ENCODE measurements at regions not wholly inside any gene's neighbourhood (a gene's known extent, or its start where the extent isn't known, plus 50 kb on each side); places are given as distances from the start of the nearest gene placed in this dataset.
A peak's percentile ranks its signal among the peaks of the same experiment; 100 is the strongest.

DNA sequence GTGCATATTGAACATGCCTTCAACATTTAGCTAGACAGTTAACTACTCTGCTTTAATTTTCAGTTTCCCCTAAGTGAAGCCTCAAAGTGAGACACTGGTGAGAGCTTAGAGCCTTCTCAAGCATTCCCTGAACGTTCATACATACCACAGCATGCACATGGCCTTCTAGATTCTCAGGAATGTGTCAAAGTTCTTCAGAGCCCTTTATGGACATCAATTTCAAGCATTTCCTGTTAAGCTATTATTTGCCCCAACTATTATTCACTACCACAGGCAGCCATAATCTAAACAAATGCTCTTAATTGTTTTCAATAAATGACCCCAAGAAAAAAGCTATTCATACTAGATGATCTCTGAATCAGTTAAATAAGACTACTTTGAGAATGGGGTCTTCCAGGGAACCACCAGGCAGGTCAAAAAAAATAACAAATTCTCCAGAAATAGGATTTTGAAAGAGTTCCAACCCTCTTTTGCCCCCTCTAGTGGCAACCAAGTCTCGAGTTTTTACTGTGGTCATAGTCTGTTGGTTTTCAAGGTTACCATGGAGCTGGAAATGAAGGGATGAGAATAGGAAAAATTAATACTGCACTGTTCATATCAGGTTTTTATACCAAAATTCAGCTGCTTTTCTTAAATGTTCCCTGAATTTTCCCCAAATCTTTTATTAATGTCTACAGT lies 235.4 kb downstream of the RAB28 start:
- peak; percentile 55 for DNase-seq

DNA sequence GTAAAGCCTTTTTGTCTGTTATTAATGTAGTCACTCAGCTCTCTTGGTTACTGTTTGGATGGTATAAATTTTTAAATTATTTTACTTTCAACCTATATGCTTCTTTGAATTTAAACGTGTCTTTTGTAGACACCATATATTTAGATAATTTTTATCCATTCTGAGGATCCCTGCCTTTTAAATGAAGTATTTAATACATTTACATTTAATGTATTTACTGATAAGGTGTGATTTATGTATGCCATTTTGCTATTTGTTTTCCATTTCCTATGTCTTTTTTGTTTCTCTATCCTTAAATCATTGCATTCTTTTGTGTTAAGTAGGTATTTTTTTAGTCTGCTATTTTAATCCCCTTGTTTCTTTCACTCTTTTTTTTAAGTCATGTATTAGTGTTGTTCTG lies 238.0 kb downstream of the RAB28 start:
- DNase-seq: no peak

GRCh38 chr4:13244444-13244843 lies 239.7 kb downstream of the RAB28 start:
- no peak for DNase-seq

DNA sequence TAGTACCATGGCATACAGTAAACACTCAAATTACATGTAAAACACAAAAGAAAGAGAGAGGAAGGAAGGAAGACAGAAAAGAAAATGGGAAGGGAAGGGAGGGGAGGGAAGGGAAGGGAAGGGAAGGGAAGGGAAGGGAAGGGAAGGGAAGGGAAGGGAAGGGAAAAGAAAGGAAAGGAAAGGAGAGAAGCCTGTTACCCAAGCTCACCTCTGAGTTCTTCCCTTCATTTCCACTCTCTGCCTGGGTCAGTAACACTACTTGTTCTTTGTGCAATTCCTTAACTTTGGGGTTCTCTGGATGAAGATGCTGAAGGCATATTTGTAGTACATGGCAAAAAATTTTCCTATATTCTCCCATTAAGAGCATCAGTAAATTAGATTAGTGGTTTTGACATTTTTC lies 241.0 kb downstream of the RAB28 start:
- DNase-seq: no peak

DNA sequence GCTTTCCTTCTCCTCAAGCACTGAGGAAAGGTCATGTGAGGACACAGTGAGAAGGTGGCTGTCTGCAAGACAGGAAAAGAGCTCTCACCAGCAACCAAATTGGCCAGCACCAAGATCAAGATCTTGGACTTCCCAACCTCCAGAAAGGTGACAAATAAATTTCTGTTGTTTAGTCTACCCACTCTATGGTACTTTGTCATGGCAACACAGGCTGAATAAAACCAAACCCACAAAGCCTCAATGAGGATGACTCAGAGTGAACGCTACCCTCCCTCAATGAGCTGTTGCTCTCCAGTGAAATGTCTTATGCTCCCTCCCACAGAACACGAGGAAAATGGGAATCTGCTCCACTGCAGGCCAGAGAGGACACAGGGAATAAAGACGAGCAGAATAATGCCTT lies 244.1 kb downstream of the RAB28 start:
- peak; percentile 52 for DNase-seq

GRCh38 chr4:13238936-13239335 lies 245.2 kb downstream of the RAB28 start:
- peak; percentile 21 for DNase-seq

DNA sequence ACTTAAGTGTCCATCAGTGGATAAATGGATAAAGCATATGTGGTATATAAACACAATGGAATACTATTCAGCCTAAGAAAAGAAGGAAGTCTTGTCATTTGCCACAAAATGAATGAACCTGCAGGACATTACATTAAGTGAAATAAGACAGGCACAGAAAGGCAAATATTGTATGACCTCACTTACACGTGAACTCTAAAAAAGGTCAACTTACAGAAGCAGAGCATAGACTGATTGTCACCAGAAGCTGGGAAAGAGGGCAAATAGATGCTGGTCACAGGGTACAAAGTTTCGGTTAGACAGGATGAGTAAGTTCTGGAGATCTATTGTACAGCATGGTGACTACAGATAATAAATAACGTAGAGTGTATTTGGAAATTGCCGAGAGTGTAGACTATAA lies 247.7 kb downstream of the RAB28 start:
- no peak for DNase-seq

GRCh38 chr4:13233755-13234154 lies 250.4 kb downstream of the RAB28 start:
- DNase-seq: no peak

GRCh38 chr4:13219971-13220370 lies 264.2 kb downstream of the RAB28 start:
- DNase-seq: no peak

GRCh38 chr4:13218326-13218958 lies 265.7 kb downstream of the RAB28 start:
- DNase-seq: no peak

DNA sequence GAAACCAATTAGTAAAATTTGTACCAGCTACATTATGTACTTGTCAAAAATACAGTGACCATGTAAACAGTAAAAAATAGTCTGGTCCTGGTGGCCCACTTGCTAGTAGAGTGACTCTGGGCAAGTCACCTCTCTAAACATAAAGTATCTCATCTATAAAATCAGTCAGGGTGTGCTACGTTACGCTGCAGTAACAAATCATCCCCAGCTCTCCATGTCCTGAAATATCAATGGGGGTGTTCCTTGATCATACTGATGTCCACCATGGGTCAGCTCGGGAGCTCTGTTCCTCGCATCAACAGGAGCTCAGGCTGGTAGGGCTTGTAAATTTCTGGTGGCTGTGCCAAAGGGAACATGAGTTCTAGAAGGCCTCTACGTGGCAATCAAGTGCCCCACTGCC lies 268.6 kb downstream of the RAB28 start:
- no peak for DNase-seq

- no peak for DNase-seq
Measured at GRCh38 chr4:13212936-13213335, 271.2 kb downstream of the RAB28 start.

GRCh38 chr4:13209600-13209999 lies 274.5 kb downstream of the RAB28 start:
- no peak for DNase-seq

- peak; percentile 27 for DNase-seq
Measured at GRCh38 chr4:13208558-13209193, 275.5 kb downstream of the RAB28 start.

DNA sequence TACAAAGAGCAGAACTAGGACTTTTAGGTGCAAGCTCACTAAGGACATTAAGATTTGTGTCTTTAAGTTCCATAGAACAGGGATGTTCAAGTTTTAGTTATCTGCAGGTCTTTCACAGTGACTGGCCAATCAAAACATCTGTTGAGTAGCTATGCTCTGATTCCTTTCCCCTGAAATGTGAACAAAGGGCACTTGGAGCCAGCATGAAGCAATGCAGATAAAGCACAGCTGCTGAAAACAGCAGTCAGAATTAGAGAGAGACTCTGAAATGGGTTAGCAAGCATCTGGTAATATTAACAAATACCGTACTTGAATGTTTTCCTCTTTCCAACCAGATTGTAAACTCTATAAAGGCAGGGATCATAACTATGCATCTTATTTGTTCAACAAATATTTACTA lies 276.9 kb downstream of the RAB28 start:
- DNase-seq: no peak

DNA sequence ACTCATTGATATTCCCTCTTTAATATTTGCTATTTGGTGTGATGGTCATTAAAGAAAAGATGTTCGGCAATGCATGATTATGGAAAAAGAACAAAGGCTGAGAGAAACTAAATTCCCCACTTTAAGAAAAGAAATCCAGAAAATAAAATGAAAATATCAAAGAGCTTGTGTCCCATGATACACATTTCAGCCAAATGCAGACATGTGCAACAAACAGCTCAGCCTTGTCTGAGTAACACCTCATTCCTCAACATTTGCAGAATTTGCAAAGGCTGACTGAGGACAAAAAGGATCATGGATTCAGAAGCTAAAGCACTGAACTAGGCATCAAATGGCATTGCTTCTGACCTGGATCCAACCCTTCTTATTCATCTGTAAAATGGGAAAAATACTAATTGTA lies 281.0 kb downstream of the RAB28 start:
- DNase-seq: no peak

- no peak for DNase-seq
Measured at GRCh38 chr4:13202701-13203100, 281.4 kb downstream of the RAB28 start.

DNA sequence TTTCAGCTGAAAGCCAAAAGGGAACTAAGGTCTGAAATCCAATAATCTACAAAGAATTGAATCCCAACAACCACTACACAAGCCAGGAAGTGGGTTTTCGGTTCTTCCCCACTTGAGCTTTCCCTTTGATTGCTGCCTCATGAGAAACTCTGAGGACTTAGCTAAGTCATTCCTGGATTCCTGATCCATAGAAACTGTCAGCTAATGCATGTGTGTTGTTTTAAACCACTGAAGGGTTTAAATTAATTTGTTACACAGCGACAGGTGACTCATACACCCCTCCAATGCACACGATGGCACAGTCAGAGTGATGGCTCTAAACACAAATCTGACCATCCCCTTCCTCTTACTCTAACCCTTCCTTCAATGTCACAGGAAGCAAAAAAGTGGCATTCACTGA lies 282.9 kb downstream of the RAB28 start:
- DNase-seq: no peak

GRCh38 chr4:13196721-13197120 lies 287.4 kb downstream of the RAB28 start:
- no peak for DNase-seq

GRCh38 chr4:13193662-13194061 lies 290.5 kb downstream of the RAB28 start:
- no peak for DNase-seq

- no peak for DNase-seq
Measured at GRCh38 chr4:13190093-13190721, 293.9 kb downstream of the RAB28 start.

GRCh38 chr4:13184199-13184598 lies 299.9 kb downstream of the RAB28 start:
- no peak for DNase-seq

DNA sequence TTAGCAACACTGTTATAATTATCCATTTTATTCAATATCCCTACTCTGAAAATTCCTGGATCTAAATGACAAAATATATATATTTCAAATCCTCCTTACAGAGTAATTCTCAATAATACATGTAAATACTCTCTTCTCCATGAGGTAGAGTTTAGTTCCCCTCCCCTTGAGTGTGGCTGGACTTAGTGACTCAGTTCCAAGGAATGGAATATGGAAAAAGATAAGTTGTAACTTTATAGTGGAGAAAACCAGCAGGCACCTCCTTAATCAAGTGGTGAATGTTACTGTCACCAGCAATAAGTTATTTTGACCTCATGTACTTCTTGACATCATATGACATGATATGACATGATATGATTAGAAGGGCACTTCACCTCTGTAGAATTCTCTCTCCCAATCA lies 302.0 kb downstream of the RAB28 start:
- DNase-seq: no peak

DNA sequence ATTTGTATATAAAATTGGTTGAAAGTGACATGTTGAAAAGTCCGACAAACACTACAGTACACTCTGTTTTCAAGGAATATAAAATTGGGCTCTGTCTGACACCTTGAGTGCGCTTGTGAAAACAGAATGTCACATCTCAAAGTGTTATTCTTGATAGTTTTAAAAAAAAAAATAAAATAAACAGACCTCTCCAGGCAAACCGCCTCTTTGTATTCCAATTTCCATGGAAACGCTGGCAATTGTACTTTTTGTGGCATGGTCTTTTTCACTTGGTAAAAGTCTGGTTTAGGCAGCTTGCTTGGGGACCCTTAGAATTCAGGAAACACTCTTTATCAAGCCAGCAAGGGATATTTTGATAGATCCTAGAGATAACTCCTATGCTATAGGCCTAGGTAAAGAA lies 302.5 kb downstream of the RAB28 start:
- DNase-seq: no peak

All from DMS53 (cell line).